ENCODE measurements at regions not wholly inside any gene's neighbourhood (a gene's known extent, or its start where the extent isn't known, plus 50 kb on each side); places are given as distances from the start of the nearest gene placed in this dataset.

DNA sequence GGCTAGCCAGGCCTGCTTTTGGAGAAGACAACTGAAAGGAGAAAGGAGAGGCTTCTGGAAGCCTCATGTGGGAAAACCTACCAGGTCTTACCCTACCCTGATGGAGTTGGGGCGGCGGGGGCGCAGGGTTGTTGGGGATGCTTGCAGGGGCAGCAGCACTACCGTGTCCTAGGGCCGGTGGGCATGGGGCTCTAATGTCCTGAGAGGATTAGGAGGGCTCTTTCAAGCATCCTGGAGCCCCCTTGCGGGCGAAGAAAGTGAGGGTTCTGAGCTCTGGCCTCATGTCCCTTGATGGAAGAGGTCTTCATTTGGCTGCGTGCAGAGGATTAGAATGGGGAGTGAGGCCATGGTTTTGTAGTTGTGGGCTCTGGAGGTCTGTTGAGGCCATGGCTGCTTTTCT is 86.9 kb upstream of the PITX1 start:
- Histone ChIP-seq H3F3A (ENCODE audit: insufficient read depth) (no peaks in the 10 kb centered on the region), H3K79me2 (ENCODE audit: insufficient read depth) (no peaks in the 10 kb centered on the region), H3K27me3 (replicated peaks; ENCODE audit: insufficient read depth) (peaks cover 19% of the 10 kb centered on the region), H3K9me2 (ENCODE audit: insufficient read depth) (no peaks in the 10 kb centered on the region), H2AFZ (no peak overlapping the region), H3K36me3 (ENCODE audit: low read depth) (no peaks in the 10 kb centered on the region), H3K9me3 (ENCODE audit: low read depth) (no peaks in the 10 kb centered on the region), H3K4me2 (ENCODE audit: unreplicated experiment) (no peak overlapping the region), H3K9ac (no peak overlapping the region), H3K27ac (no peak overlapping the region), H3K4me3 (no peak overlapping the region), H4K20me1 (ENCODE audit: insufficient read depth) (no peaks in the 10 kb centered on the region), H3K4me1 (ENCODE audit: insufficient read depth) (no peaks in the 10 kb centered on the region)
- DNase-seq: no peak
- 81 to 83% methylated on average over 8 of the region's 8 CpGs for WGBS, 2 experiments (ENCODE audit: low coverage in 1 of 2, low lambda C conversion rate in 2 of 2, missing lambda C conversion rate in 2 of 2)
- TF ChIP-seq EZH2 (IDR thresholded peaks at IDR 0.05; ENCODE audit: insufficient read depth, poor library complexity, severe bottlenecking) (no peak), EZH2phosphoT487 (IDR thresholded peaks at IDR 0.05; ENCODE audit: insufficient read depth, low read depth) (no peak)
- in situ Hi-C loops (cut with MboI): no loop called here

GRCh38 chr5:135119481-135119880 is 85.5 kb upstream of the PITX1 start:
- no peaks in the 10 kb centered on the region for H3K79me2 ChIP-seq (ENCODE audit: insufficient read depth)
- no peak for TF ChIP-seq EZH2 (IDR thresholded peaks at IDR 0.05; ENCODE audit: insufficient read depth, poor library complexity, severe bottlenecking)
- no peak for TF ChIP-seq EZH2phosphoT487 (IDR thresholded peaks at IDR 0.05; ENCODE audit: insufficient read depth, low read depth)
- H3K27me3 ChIP-seq (replicated peaks; ENCODE audit: insufficient read depth): peaks cover 27% of the 10 kb centered on the region
- no peaks in the 10 kb centered on the region for H4K20me1 ChIP-seq (ENCODE audit: insufficient read depth)
- no peaks in the 10 kb centered on the region for H3K4me1 ChIP-seq (ENCODE audit: insufficient read depth)
- H3K4me3 ChIP-seq: no peak overlapping the region
- H3K9me3 ChIP-seq (ENCODE audit: low read depth): no peaks in the 10 kb centered on the region
- H3F3A ChIP-seq (ENCODE audit: insufficient read depth): no peaks in the 10 kb centered on the region
- DNase-seq: no peak
- H3K9me2 ChIP-seq (ENCODE audit: insufficient read depth): no peaks in the 10 kb centered on the region
- no peak overlapping the region for H2AFZ ChIP-seq
- H3K27ac ChIP-seq: no peak overlapping the region
- no peaks in the 10 kb centered on the region for H3K36me3 ChIP-seq (ENCODE audit: low read depth)
- in situ Hi-C loops (cut with MboI): no loop called here
- 47 to 50% methylated on average over 6 of the region's 6 CpGs for WGBS, 2 experiments (ENCODE audit: low coverage in 1 of 2, low lambda C conversion rate in 2 of 2, missing lambda C conversion rate in 2 of 2)
- H3K4me2 ChIP-seq (ENCODE audit: unreplicated experiment): no peak overlapping the region
- no peak overlapping the region for H3K9ac ChIP-seq

GRCh38 chr5:135117590-135117989 is 83.6 kb upstream of the PITX1 start:
- no peak overlapping the region for H3K4me3 ChIP-seq
- no peak overlapping the region for H2AFZ ChIP-seq
- no peaks in the 10 kb centered on the region for H3K9me3 ChIP-seq (ENCODE audit: low read depth)
- H3K36me3 ChIP-seq (ENCODE audit: low read depth): no peaks in the 10 kb centered on the region
- no peak for DNase-seq
- no peaks in the 10 kb centered on the region for H4K20me1 ChIP-seq (ENCODE audit: insufficient read depth)
- no peaks in the 10 kb centered on the region for H3K9me2 ChIP-seq (ENCODE audit: insufficient read depth)
- in situ Hi-C loops (cut with MboI): no loop called here
- no peaks in the 10 kb centered on the region for H3F3A ChIP-seq (ENCODE audit: insufficient read depth)
- H3K27me3 ChIP-seq (replicated peaks; ENCODE audit: insufficient read depth): peaks cover 26% of the 10 kb centered on the region; the same call in 1 of the 2 replicates
- no peaks in the 10 kb centered on the region for H3K4me1 ChIP-seq (ENCODE audit: insufficient read depth)
- no peak overlapping the region for H3K4me2 ChIP-seq (ENCODE audit: unreplicated experiment)
- TF ChIP-seq EZH2phosphoT487 (IDR thresholded peaks at IDR 0.05; ENCODE audit: insufficient read depth, low read depth) (no peak), EZH2 (IDR thresholded peaks at IDR 0.05; ENCODE audit: insufficient read depth, poor library complexity, severe bottlenecking) (no peak)
- 78 to 87% methylated on average over 5 of the region's 5 CpGs for WGBS, 2 experiments (ENCODE audit: low coverage in 1 of 2, low lambda C conversion rate in 2 of 2, missing lambda C conversion rate in 2 of 2)
- H3K9ac ChIP-seq: no peak overlapping the region
- no peak overlapping the region for H3K27ac ChIP-seq
- no peaks in the 10 kb centered on the region for H3K79me2 ChIP-seq (ENCODE audit: insufficient read depth)

- 80 to 84% methylated on average over 6 of the region's 6 CpGs for WGBS, 2 experiments (ENCODE audit: low coverage in 1 of 2, low lambda C conversion rate in 2 of 2, missing lambda C conversion rate in 2 of 2)
- Histone ChIP-seq H3K79me2 (ENCODE audit: insufficient read depth) (no peaks in the 10 kb centered on the region), H3K9me3 (ENCODE audit: low read depth) (no peaks in the 10 kb centered on the region), H3K4me3 (no peak overlapping the region), H3K27ac (no peak overlapping the region), H3K9me2 (ENCODE audit: insufficient read depth) (no peaks in the 10 kb centered on the region), H3K9ac (no peak overlapping the region), H3K27me3 (replicated peaks; ENCODE audit: insufficient read depth) (peaks cover 40% of the 10 kb centered on the region), H3K4me2 (ENCODE audit: unreplicated experiment) (no peak overlapping the region), H2AFZ (no peak overlapping the region), H3F3A (ENCODE audit: insufficient read depth) (no peaks in the 10 kb centered on the region), H3K4me1 (ENCODE audit: insufficient read depth) (no peaks in the 10 kb centered on the region), H4K20me1 (ENCODE audit: insufficient read depth) (no peaks in the 10 kb centered on the region), H3K36me3 (ENCODE audit: low read depth) (no peaks in the 10 kb centered on the region)
- in situ Hi-C loops (cut with MboI): no loop called here
- no peak for DNase-seq
- TF ChIP-seq EZH2phosphoT487 (IDR thresholded peaks at IDR 0.05; ENCODE audit: insufficient read depth, low read depth) (no peak), EZH2 (IDR thresholded peaks at IDR 0.05; ENCODE audit: insufficient read depth, poor library complexity, severe bottlenecking) (no peak)
Measured at GRCh38 chr5:135116160-135116561, 82.1 kb upstream of the PITX1 start.

DNA sequence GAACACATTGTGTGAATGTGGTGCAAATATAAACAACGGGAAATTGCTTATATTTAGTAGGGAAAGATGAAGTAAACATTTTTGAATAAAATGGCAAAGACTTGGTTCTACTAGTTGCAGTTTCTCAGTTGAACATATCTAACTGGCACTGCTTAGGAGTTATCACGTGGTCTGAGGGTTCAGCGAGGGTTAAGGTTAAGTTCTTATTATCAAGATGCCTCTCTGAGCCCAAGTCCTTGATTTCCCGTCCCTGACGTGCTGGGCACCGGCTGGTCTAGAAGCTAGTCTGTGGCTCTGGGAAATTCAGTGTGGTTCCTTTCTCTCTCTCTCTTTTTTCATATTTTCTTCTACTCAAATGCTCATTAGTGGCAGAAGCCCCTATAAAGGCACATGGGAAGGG is 81.6 kb upstream of the PITX1 start:
- WGBS, 2 experiments (ENCODE audit: low coverage in 1 of 2, low lambda C conversion rate in 2 of 2, missing lambda C conversion rate in 2 of 2): 57 to 59% methylated on average over 6 of the region's 6 CpGs
- Histone ChIP-seq H3F3A (ENCODE audit: insufficient read depth) (no peaks in the 10 kb centered on the region), H3K9me3 (ENCODE audit: low read depth) (no peaks in the 10 kb centered on the region), H3K4me1 (ENCODE audit: insufficient read depth) (no peaks in the 10 kb centered on the region), H3K4me2 (ENCODE audit: unreplicated experiment) (no peak overlapping the region), H3K27ac (no peak overlapping the region), H3K79me2 (ENCODE audit: insufficient read depth) (no peaks in the 10 kb centered on the region), H4K20me1 (ENCODE audit: insufficient read depth) (no peaks in the 10 kb centered on the region), H3K9me2 (ENCODE audit: insufficient read depth) (no peaks in the 10 kb centered on the region), H3K4me3 (no peak overlapping the region), H3K9ac (no peak overlapping the region), H3K36me3 (ENCODE audit: low read depth) (no peaks in the 10 kb centered on the region), H2AFZ (no peak overlapping the region), H3K27me3 (replicated peaks; ENCODE audit: insufficient read depth) (peaks cover 45% of the 10 kb centered on the region)
- in situ Hi-C loops (cut with MboI): no loop called here
- no peak for TF ChIP-seq EZH2phosphoT487 (IDR thresholded peaks at IDR 0.05; ENCODE audit: insufficient read depth, low read depth)
- TF ChIP-seq EZH2 (IDR thresholded peaks at IDR 0.05; ENCODE audit: insufficient read depth, poor library complexity, severe bottlenecking): no peak
- DNase-seq: no peak
